Neural progenitor cell (in vitro differentiated cells): ENCODE measurements at regions not wholly inside any gene's neighbourhood (a gene's known extent, or its start where the extent isn't known, plus 50 kb on each side); places are given as distances from the start of the nearest gene placed in this dataset.
"Not testable (repeated sequence)": the region's sequence is repeated elsewhere in the genome, so short reads cannot be mapped to it uniquely, and the experiment has no call there.

Source experiments
- DNase-seq: peaks from one replicate; pipeline ENCODE4 v3.0.0-alpha.2; 2016; ENCODE audit warnings: low spot score
- H2AFZ ChIP-seq: fragments of 200-600 bp; sonication (generic); replicated peaks from 2 replicates; pipeline ENCODE4 v1.6.1; 2016; ENCODE audit warnings: antibody characterized with exemption
- H3F3A ChIP-seq: fragments of 200-600 bp; sonication (generic); 2 replicates; pipeline ENCODE4 v1.6.1; 2016; ENCODE audit warnings: antibody characterized with exemption, low read depth
- H3K27ac ChIP-seq: fragments of 200-600 bp; sonication (generic); 2 replicates; pipeline ENCODE4 v1.5.1; 2016; ENCODE audit warnings: mild to moderate bottlenecking
- H3K27me3 ChIP-seq: fragments of 200-600 bp; sonication (generic); 2 replicates; pipeline ENCODE4 v1.6.1; 2016; ENCODE audit warnings: mild to moderate bottlenecking, moderate library complexity
- H3K36me3 ChIP-seq: fragments of 200-600 bp; sonication (generic); 2 replicates; pipeline ENCODE4 v1.5.1; 2016
- H3K4me1 ChIP-seq: fragments of 200-600 bp; sonication (generic); 2 replicates; pipeline ENCODE4 v1.6.1; 2016; ENCODE audit warnings: mixed run types
- H3K4me2 ChIP-seq: fragments of 200-600 bp; sonication (generic); 2 replicates; pipeline ENCODE4 v1.6.1; 2016
- H3K4me3 ChIP-seq: fragments of 200-600 bp; sonication (generic); 2 replicates; pipeline ENCODE4 v1.5.1; 2016
- H3K79me2 ChIP-seq: fragments of 200-600 bp; sonication (generic); 2 replicates; pipeline ENCODE4 v1.6.1; 2016; ENCODE audit warnings: low read depth
- H3K9ac ChIP-seq: fragments of 200-600 bp; sonication (generic); 2 replicates; pipeline ENCODE4 v1.6.1; 2016
- H3K9me3 ChIP-seq: fragments of 200-600 bp; sonication (generic); 2 replicates; pipeline ENCODE4 v1.5.1; 2016; ENCODE audit warnings: low read depth
- H4K20me1 ChIP-seq: fragments of 200-600 bp; sonication (generic); 2 replicates; pipeline ENCODE4 v1.6.1; 2016; ENCODE audit warnings: low read depth
- H3K27ac Mint-ChIP-seq: 3 replicates; pipeline ENCODE4 v1.8.0; 2021; ENCODE audit warnings: mixed read lengths
- H3K27me3 Mint-ChIP-seq: 2 replicates; pipeline ENCODE4 v1.8.0; 2022; ENCODE audit warnings: low read depth, mild to moderate bottlenecking, inconsistent platforms, moderate library complexity, mixed read lengths; ENCODE audit not compliant: insufficient read depth
- H3K36me3 Mint-ChIP-seq: 3 replicates; pipeline ENCODE4 v1.8.0; 2021; ENCODE audit warnings: mixed read lengths
- H3K4me1 Mint-ChIP-seq: 3 replicates; pipeline ENCODE4 v1.8.0; 2021; ENCODE audit warnings: mixed read lengths
- H3K4me3 Mint-ChIP-seq: 3 replicates; pipeline ENCODE4 v1.8.0; 2021; ENCODE audit warnings: mild to moderate bottlenecking, moderate library complexity, mixed read lengths
- H3K9me3 Mint-ChIP-seq: 3 replicates; pipeline ENCODE4 v1.8.0; 2020; ENCODE audit warnings: mixed read lengths
- EZH2 ChIP-seq: fragments of 200-600 bp; sonication (generic); IDR thresholded peaks from 2 replicates; pipeline ENCODE4 v1.6.1; 2017; ENCODE audit warnings: antibody characterized with exemption, mild to moderate bottlenecking, moderate library complexity
- EZH2phosphoT487 ChIP-seq: fragments of 200-600 bp; sonication (generic); IDR thresholded peaks from 2 replicates; pipeline ENCODE4 v1.6.1; 2017; ENCODE audit warnings: antibody characterized with exemption
- TF ChIP-seq, protein P1 (sequence below): fragments of 200-600 bp; sonication (generic); IDR thresholded peaks from 2 replicates; pipeline ENCODE4 v1.5.1; 2017; ENCODE audit warnings: antibody characterized with exemption, mild to moderate bottlenecking

DNA sequence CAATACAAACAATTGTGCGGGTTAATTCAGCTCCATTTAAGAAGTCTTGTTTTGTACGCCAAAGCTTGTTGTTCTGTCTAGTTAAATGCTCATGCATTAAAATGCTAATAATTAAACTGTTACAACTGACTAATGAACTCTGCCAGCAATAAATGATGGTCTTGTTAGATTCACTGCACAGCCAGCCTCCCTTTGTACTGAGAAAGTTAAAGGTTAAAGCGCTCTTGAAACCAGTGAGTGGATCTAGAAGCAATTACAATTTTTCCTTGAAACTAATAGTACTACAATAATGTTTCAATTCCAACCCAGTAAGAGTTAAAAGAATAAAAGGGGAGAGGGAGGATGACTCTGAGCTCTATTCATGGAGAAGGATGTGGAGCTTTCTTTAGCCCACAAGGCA, 233.0 kb downstream of the EMX2 start:
- H3K27ac Mint-ChIP-seq: no peak overlapping the region

GRCh38 chr10:117777222-117777621, 234.7 kb downstream of the EMX2 start:
- not testable (repeated sequence) for H3K4me2 ChIP-seq, H3F3A ChIP-seq, H2AFZ ChIP-seq, H3K79me2 ChIP-seq, H3K9me3 ChIP-seq, H3K4me3 ChIP-seq, H3K36me3 Mint-ChIP-seq, H3K4me1 Mint-ChIP-seq, H3K27ac ChIP-seq, H3K36me3 ChIP-seq, DNase-seq, H3K27ac Mint-ChIP-seq, H3K9me3 Mint-ChIP-seq, H3K27me3 Mint-ChIP-seq, H4K20me1 ChIP-seq, H3K9ac ChIP-seq, H3K4me3 Mint-ChIP-seq, H3K27me3 ChIP-seq
- peaks cover 11% of the 10 kb centered on the region for H3K4me1 ChIP-seq

More for the DNA sequence above, 233.0 kb downstream of the EMX2 start:
- Histone ChIP-seq H3F3A (no peaks in the 10 kb centered on the region), H3K79me2 (no peaks in the 10 kb centered on the region), H3K9ac (no peak overlapping the region), H3K9me3 (no peaks in the 10 kb centered on the region), H2AFZ (peak overlapping the region; percentile 9), H3K36me3 (no peaks in the 10 kb centered on the region), H3K4me2 (no peak overlapping the region), H3K27me3 (no peaks in the 10 kb centered on the region), H3K4me1 (peaks cover 11% of the 10 kb centered on the region), H4K20me1 (no peaks in the 10 kb centered on the region), H3K27ac (no peak overlapping the region), H3K4me3 (no peak overlapping the region)
- H3K9me3 Mint-ChIP-seq: peaks cover 2% of the 10 kb centered on the region
- TF ChIP-seq, protein P1, sequence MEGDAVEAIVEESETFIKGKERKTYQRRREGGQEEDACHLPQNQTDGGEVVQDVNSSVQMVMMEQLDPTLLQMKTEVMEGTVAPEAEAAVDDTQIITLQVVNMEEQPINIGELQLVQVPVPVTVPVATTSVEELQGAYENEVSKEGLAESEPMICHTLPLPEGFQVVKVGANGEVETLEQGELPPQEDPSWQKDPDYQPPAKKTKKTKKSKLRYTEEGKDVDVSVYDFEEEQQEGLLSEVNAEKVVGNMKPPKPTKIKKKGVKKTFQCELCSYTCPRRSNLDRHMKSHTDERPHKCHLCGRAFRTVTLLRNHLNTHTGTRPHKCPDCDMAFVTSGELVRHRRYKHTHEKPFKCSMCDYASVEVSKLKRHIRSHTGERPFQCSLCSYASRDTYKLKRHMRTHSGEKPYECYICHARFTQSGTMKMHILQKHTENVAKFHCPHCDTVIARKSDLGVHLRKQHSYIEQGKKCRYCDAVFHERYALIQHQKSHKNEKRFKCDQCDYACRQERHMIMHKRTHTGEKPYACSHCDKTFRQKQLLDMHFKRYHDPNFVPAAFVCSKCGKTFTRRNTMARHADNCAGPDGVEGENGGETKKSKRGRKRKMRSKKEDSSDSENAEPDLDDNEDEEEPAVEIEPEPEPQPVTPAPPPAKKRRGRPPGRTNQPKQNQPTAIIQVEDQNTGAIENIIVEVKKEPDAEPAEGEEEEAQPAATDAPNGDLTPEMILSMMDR: no peak
- TF ChIP-seq EZH2phosphoT487 (no peak), EZH2 (no peak)
- H3K4me1 Mint-ChIP-seq: peaks cover 8% of the 10 kb centered on the region
- no peak for DNase-seq
- no peaks in the 10 kb centered on the region for H3K36me3 Mint-ChIP-seq
- H3K27me3 Mint-ChIP-seq: no peaks in the 10 kb centered on the region
- no peak overlapping the region for H3K4me3 Mint-ChIP-seq

DNA sequence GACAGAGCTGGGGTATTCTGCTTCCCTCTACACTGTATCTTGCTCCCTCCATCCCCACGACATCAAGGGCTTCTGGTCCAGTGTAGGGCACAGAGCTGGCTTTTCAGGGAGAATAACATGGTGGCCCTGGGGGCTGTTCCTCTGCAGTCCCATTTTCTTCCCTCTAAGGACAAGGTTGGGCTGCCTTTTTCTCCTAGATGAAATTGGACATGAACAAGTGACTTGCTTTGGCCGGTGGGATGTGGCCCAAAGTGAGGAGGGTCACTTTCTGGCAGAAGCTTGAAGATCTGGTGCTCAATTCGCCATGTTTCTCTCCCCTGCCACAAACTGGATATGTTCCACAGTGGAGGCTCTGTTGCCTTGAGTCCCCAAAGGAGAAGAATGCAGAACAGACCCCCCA, 235.7 kb downstream of the EMX2 start:
- Histone ChIP-seq H3K9ac (no peak overlapping the region), H3K36me3 (no peaks in the 10 kb centered on the region), H3K27me3 (no peaks in the 10 kb centered on the region), H3K9me3 (no peaks in the 10 kb centered on the region), H4K20me1 (no peaks in the 10 kb centered on the region), H3K4me1 (peaks cover 11% of the 10 kb centered on the region), H3F3A (no peaks in the 10 kb centered on the region), H3K4me2 (no peak overlapping the region), H2AFZ (no peak overlapping the region), H3K4me3 (no peak overlapping the region), H3K27ac (no peak overlapping the region), H3K79me2 (no peaks in the 10 kb centered on the region)
- TF ChIP-seq EZH2 (no peak), EZH2phosphoT487 (no peak)
- TF ChIP-seq, protein P1: no peak
- Mint-ChIP-seq H3K27ac (no peak overlapping the region), H3K36me3 (no peaks in the 10 kb centered on the region), H3K9me3 (peaks cover 2% of the 10 kb centered on the region), H3K4me3 (no peak overlapping the region), H3K27me3 (peaks cover 2% of the 10 kb centered on the region), H3K4me1 (peaks cover 9% of the 10 kb centered on the region)
- DNase-seq: no peak

DNA sequence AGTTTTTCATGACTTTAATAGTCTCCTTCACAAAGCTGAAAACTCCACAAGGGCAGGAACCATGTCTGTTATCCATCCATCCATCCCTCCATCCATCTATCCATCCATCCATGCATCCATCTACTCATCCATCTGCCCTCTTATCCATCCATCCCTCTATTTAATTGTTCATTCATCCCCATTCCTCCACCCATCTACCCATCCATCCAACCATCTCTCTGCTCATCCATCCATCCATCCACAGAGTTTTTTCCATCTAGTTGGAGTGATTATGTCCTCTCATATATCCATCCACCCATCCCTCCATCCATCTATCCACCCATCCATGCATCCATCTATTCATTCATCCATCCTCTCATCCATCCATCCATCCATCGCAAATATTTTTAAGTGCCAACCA, 237.9 kb downstream of the EMX2 start:
- TF ChIP-seq EZH2 (no peak), EZH2phosphoT487 (no peak)
- TF ChIP-seq, protein P1: no peak
- no peak for DNase-seq
- H3K36me3 ChIP-seq: no peaks in the 10 kb centered on the region

More for the DNA sequence above, 237.9 kb downstream of the EMX2 start:
- H3K27me3 ChIP-seq: no peaks in the 10 kb centered on the region
- H3K27me3 Mint-ChIP-seq: peaks cover 2% of the 10 kb centered on the region
- peaks cover 9% of the 10 kb centered on the region for H3K4me1 ChIP-seq
- H3K9ac ChIP-seq: no peak overlapping the region
- no peak overlapping the region for H3K27ac ChIP-seq
- no peaks in the 10 kb centered on the region for H3K9me3 ChIP-seq
- no peaks in the 10 kb centered on the region for H3K79me2 ChIP-seq
- no peaks in the 10 kb centered on the region for H4K20me1 ChIP-seq
- no peak overlapping the region for H3K4me2 ChIP-seq
- no peaks in the 10 kb centered on the region for H3K36me3 Mint-ChIP-seq
- no peak overlapping the region for H3K4me3 Mint-ChIP-seq
- H3F3A ChIP-seq: no peaks in the 10 kb centered on the region
- H3K27ac Mint-ChIP-seq: no peak overlapping the region
- H3K4me1 Mint-ChIP-seq: peaks cover 9% of the 10 kb centered on the region
- no peaks in the 10 kb centered on the region for H3K9me3 Mint-ChIP-seq
- H3K4me3 ChIP-seq: no peak overlapping the region
- no peak overlapping the region for H2AFZ ChIP-seq
